ENCODE measurements at regions not wholly inside any gene's neighbourhood (a gene's known extent, or its start where the extent isn't known, plus 50 kb on each side); places are given as distances from the start of the nearest gene placed in this dataset.
A peak's percentile ranks its signal among the peaks of the same experiment; 100 is the strongest.

- H3K27me3 ChIP-seq (ENCODE audit: insufficient read depth, low read length, poor library complexity, severe bottlenecking): no peaks in the 10 kb centered on the region
- H4K20me1 ChIP-seq (ENCODE audit: insufficient read depth, low read length, poor library complexity, severe bottlenecking): no peaks in the 10 kb centered on the region
- H3F3A ChIP-seq (ENCODE audit: low read depth): no peaks in the 10 kb centered on the region
- H3K4me3 ChIP-seq (ENCODE audit: low read length, poor library complexity, severe bottlenecking): peak overlapping the region; percentile 99
- H3K9ac ChIP-seq (ENCODE audit: low read depth, low read length, poor library complexity, severe bottlenecking): peak overlapping the region; percentile 85
- H3K79me2 ChIP-seq (ENCODE audit: insufficient read depth, low read length): no peaks in the 10 kb centered on the region
- peak overlapping the region; percentile 98 for H3K4me2 ChIP-seq (ENCODE audit: low read depth, low read length, poor library complexity, severe bottlenecking)
- no peaks in the 10 kb centered on the region for H3K9me3 ChIP-seq (ENCODE audit: insufficient read depth, low read depth, low read length)
- no peak for TF ChIP-seq CTCF (conservative IDR thresholded peaks at IDR 0.05; ENCODE audit: low read length)
- TF ChIP-seq EZH2phosphoT487 (IDR thresholded peaks at IDR 0.05; ENCODE audit: borderline replicate concordance): no peak
- peak overlapping the region; percentile 100 for H2AFZ ChIP-seq (ENCODE audit: low read length)
- no peaks in the 10 kb centered on the region for H3K9me2 ChIP-seq (replicated peaks; ENCODE audit: low read depth, low read length)
- no peaks in the 10 kb centered on the region for H3K36me3 ChIP-seq (ENCODE audit: insufficient read depth, low read length)
- H3K4me1 ChIP-seq (ENCODE audit: insufficient read depth, low read length, poor library complexity, severe bottlenecking): peaks cover 22% of the 10 kb centered on the region
These were observed 1720.2 kb downstream of the MRPL39 start for GRCh38 chr21:23886828-23887724.

GRCh38 chr21:23881783-23882182, 1725.5 kb downstream of the MRPL39 start:
- H3K79me2 ChIP-seq (ENCODE audit: insufficient read depth, low read length): no peaks in the 10 kb centered on the region
- H3K9me2 ChIP-seq (replicated peaks; ENCODE audit: low read depth, low read length): no peaks in the 10 kb centered on the region
- H3K4me1 ChIP-seq (ENCODE audit: insufficient read depth, low read length, poor library complexity, severe bottlenecking): no peaks in the 10 kb centered on the region
- H3K36me3 ChIP-seq (ENCODE audit: insufficient read depth, low read length): no peaks in the 10 kb centered on the region
- no peaks in the 10 kb centered on the region for H3K9me3 ChIP-seq (ENCODE audit: insufficient read depth, low read depth, low read length)
- H3K4me2 ChIP-seq (ENCODE audit: low read depth, low read length, poor library complexity, severe bottlenecking): no peak overlapping the region
- H3K27me3 ChIP-seq (ENCODE audit: insufficient read depth, low read length, poor library complexity, severe bottlenecking): no peaks in the 10 kb centered on the region
- no peak overlapping the region for H3K9ac ChIP-seq (ENCODE audit: low read depth, low read length, poor library complexity, severe bottlenecking)
- no peaks in the 10 kb centered on the region for H3F3A ChIP-seq (ENCODE audit: low read depth)
- no peaks in the 10 kb centered on the region for H4K20me1 ChIP-seq (ENCODE audit: insufficient read depth, low read length, poor library complexity, severe bottlenecking)
- no peak overlapping the region for H2AFZ ChIP-seq (ENCODE audit: low read length)
- H3K4me3 ChIP-seq (ENCODE audit: low read length, poor library complexity, severe bottlenecking): no peak overlapping the region
- TF ChIP-seq CTCF (conservative IDR thresholded peaks at IDR 0.05; ENCODE audit: low read length) (no peak), EZH2phosphoT487 (IDR thresholded peaks at IDR 0.05; ENCODE audit: borderline replicate concordance) (no peak)

GRCh38 chr21:23876925-23877558, 1730.2 kb downstream of the MRPL39 start:
- no peaks in the 10 kb centered on the region for H3K36me3 ChIP-seq (ENCODE audit: insufficient read depth, low read length)
- no peaks in the 10 kb centered on the region for H3K79me2 ChIP-seq (ENCODE audit: insufficient read depth, low read length)
- no peak overlapping the region; the same call in 1 of the 2 replicates for H2AFZ ChIP-seq (ENCODE audit: low read length)
- H3K4me3 ChIP-seq (ENCODE audit: low read length, poor library complexity, severe bottlenecking): no peak overlapping the region
- no peak overlapping the region for H3K9ac ChIP-seq (ENCODE audit: low read depth, low read length, poor library complexity, severe bottlenecking)
- H3K4me1 ChIP-seq (ENCODE audit: insufficient read depth, low read length, poor library complexity, severe bottlenecking): no peaks in the 10 kb centered on the region
- no peaks in the 10 kb centered on the region for H3K27me3 ChIP-seq (ENCODE audit: insufficient read depth, low read length, poor library complexity, severe bottlenecking)
- H3K4me2 ChIP-seq (ENCODE audit: low read depth, low read length, poor library complexity, severe bottlenecking): no peak overlapping the region
- H4K20me1 ChIP-seq (ENCODE audit: insufficient read depth, low read length, poor library complexity, severe bottlenecking): no peaks in the 10 kb centered on the region
- H3K9me3 ChIP-seq (ENCODE audit: insufficient read depth, low read depth, low read length): no peaks in the 10 kb centered on the region
- no peaks in the 10 kb centered on the region for H3F3A ChIP-seq (ENCODE audit: low read depth)
- H3K9me2 ChIP-seq (replicated peaks; ENCODE audit: low read depth, low read length): no peaks in the 10 kb centered on the region
- TF ChIP-seq CTCF (conservative IDR thresholded peaks at IDR 0.05; ENCODE audit: low read length): no peak
- no peak for TF ChIP-seq EZH2phosphoT487 (IDR thresholded peaks at IDR 0.05; ENCODE audit: borderline replicate concordance)

Data from Loucy (cell line).